T1000 (cell line): ENCODE measurements at regions not wholly inside any gene's neighbourhood (a gene's known extent, or its start where the extent isn't known, plus 50 kb on each side); places are given as distances from the start of the nearest gene placed in this dataset.
"Not testable (repeated sequence)": the region's sequence is repeated elsewhere in the genome, so short reads cannot be mapped to it uniquely, and the experiment has no call there.

ENCODE experiments used
- DNase-seq: peaks from one replicate; lab custom pipeline; 2025; ENCODE audit warnings: mixed read lengths; lab: John Stamatoyannopoulos, UW

- no peak for DNase-seq
Measured at GRCh38 chr2:58432491-58433170, 191.5 kb upstream of the FANCL start.

DNA sequence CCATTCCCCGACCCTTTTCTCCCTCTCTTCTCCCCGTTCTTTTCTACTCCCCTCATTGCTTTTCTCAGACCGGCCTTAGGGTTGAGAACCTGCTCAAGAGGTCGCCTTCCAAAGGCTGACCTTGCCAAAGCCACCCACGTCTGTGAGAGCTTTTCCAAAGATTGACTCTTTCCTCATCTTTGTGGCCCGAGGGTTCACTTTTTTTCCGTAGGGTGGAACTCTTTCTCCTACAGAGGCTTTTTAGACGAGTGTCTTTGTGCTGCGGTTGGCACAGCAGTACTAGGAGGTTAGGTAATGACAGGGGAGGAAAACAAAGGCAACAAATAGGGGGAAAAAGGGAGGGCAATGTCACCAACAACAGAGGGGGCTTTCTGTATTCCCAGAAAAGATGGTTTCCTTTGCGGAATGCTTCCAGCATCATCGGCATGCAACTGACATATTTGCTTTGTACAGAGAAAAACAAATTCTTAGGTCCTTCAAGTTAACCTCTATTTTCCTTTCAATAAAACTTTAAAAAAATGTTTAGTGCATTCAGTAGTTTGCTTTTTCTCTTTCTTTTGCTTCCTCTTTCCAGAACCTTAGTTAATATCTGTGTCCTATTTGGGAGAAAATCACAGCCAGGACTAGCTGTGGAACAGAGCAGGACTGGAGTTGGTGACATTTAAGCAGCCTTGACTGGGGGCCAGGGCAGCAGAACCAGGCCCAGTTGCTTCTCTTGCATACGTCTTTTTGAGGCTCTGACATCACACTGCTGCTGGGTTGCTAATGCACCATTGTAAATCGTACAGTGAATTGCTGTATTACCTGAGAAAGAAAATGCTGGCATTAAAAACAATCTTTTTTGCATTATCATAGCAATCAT lies 188.1 kb upstream of the FANCL start:
- no peak for DNase-seq

DNA sequence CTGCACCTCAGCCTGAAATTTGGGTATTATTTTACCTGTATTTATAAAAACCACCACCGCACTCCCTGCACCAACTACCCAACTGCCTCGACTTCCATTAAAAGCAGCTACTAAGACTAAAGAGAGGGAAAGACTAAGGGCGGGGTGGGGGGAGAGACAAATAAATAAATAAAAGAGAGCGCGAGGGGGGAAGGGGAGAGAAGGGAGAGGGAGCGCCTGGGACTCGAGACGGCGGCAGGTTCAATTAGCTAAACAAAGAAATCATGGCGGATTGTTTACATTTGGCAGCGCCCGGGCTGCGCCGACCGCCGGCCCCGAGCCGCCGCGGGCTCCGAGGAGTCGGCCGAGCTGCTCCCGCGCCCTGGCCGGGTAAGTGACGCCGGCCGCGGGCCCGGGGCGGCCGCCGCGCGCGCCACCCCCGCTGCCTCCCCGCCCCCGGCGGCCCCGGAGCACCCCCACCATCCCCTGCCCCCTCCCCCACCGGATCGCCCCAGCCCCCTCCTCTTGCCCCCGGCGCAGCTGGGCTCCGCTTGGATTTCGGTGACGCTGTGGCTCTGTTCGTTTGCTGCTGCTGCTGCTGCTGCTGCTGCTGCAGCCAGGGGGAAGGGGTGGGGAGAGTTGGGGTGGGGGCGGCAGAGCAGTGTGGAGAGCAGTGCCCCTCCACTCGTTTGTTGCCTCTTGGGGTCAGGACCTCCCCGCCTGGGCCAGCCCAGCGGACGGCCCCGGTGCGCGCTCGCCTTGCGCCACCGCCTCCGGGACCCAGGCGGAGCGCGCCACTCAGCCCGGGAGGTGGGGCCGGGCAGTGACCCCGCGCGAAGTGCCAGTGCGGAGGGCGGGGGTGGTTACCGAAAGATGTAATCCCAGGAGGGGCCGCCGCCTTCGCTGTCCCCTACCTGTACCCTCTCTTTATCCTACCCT lies 187.2 kb upstream of the FANCL start:
- DNase-seq = no peak

DNA sequence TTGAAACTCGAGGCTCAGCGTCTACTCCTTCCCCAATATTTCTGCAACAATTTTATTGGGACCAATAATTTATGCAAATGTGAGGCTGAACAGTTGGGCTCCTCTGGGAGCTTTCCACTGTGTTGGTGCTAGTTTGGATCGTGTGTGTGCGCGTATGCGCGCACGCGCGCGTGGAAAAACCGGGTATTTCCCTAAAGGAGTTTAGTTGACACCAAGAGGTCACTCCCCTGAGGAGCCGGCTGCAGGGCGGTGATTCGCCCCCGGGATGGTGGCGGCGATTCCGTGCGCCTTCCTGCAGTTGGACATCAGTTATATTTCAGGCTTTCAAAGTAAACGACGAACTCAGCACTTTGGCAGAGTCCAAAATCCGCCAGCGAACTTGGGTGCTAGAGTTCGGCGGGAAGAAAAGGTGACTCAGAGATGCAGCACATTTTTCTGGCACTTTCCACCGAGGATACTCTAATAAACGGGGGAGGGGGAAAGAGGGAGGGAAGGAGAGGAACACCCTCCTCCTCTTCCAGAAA lies 186.5 kb upstream of the FANCL start:
- peak; percentile 50 for DNase-seq

DNA sequence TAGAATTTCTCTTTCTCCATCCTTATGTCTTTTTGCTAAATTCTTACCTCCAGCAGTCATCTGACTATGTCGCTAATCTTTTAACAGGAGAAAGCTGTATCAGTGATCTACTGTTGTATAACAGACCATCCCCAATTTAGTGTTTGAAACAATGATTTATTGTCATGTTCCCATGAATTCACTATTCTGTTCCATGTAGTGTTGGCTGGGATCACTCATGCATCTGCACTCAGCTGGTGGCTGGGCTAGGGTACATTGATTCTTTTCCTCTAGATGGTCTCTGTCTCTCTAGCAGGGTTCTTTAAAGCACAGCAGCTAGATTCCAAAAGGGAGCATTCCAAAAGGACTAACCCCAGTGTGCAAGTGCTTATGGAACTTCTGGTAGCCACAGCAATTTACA lies 184.2 kb upstream of the FANCL start:
- no peak for DNase-seq

DNA sequence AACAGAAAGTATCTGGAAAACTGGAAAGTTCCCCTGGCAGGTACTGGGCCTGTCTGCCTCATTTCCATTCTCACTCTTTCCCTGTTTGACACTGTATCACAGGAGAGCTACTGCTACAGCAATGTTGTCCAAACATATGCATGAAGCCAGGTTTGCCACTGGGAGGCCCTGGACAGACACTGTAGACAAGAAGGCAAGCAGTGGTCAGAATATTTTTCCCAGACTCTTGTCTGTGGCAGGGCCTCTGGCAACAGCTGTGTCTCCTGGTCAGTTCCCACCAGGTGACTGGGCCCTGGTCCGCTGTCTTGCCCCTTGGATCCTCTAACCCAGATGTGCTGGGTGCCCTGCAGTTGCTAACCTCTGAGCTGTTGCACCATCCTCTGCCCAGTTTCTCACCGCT lies 178.9 kb upstream of the FANCL start:
- DNase-seq = no peak

DNA sequence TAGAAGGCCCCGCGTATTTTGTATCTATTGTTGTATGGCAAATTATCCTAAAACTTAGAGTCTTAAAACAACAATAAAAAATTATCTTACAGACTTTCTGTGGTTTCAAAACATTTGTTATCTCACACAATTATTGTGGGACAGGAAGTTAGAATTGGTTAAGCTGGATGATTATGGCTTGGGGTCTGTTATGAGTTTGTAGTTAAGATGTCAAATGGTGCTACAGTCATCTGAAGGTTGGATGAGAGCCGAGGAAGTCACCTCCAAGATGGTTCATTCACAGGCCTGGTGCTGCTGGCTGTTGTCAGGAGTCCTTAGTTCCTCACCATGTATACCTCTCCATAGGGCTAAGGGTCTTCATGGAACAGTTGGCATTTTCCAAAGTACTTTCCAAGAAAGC lies 175.6 kb upstream of the FANCL start:
- DNase-seq = no peak

DNA sequence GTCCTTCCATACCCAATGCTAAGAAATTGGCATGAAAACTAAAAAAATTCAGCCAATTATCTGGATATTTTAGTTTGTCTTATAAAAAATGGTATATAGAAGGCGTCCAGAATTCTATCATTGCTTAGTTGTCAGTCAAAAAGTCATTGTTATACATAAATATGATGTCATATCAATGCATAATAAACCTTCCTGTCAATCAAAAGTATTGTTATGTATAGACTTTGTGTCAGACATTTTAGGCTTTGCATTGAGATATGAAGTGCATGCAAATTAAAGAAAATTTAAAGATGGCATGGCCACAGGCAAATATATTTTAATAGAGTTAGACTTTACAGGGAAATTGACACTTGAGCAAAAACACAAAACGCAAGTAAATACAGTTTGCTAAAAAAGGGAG lies 173.4 kb upstream of the FANCL start:
- no peak for DNase-seq

GRCh38 chr2:58410549-58410948 lies 169.4 kb upstream of the FANCL start:
- DNase-seq = no peak

DNA sequence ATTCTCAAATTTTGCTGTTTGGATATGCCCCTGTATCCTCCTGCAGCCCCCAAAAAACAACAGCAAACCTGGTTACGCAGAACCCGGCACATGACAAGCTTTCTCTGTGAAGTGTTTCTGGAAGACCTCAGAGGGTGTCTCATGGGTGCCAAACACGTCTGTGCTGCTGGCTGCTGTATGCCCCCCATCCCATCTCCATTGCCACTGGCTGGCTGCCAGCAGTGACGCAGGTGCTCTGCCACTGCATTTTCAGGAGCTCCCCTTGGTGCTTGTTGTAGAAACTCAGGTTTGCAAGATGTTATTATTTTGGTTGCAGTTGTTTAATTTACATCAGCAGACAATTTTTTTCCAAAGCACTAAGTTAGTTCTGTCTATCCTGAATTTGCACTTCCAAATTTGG lies 166.4 kb upstream of the FANCL start:
- DNase-seq = no peak

DNA sequence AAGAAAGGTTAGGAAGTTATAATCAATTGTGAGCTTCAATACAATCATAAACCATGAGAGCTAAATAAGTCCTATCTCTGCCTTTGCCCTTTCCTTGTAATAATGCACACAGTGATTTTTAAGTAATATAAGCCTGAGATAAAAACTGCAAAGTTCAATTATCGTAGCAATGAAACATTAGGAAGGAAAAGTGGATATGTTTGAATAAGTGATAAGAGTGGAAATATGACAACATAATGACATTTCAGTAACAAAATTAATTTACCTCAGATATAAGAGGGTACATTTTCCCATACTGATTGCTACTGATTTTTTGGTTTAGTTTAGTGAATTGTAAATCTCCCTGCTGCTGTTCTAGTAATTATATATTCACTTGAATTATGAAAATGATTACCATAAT lies 164.2 kb upstream of the FANCL start:
- DNase-seq = no peak

- DNase-seq = no peak
Measured at GRCh38 chr2:58401936-58402335, 160.8 kb upstream of the FANCL start.

GRCh38 chr2:58398406-58398805 lies 157.3 kb upstream of the FANCL start:
- no peak for DNase-seq

DNA sequence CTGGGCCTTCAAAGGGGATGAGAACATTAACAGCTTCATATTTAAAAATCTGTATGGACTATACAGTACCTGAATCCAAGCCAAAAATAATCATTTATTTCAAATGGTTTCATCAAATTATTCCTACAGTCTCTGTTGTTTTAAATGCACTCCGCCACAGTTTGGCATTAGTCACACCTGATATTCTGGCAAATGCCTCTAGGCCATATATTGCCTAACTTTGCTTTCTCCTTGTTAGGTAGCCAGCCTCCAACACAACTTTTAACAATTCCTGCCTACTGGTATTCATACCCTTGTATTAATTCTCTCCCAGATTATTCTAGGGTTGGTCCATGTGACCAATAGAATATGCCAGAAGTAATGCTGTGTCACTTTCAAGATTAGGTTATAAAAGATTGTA lies 146.6 kb upstream of the FANCL start:
- no peak for DNase-seq

DNA sequence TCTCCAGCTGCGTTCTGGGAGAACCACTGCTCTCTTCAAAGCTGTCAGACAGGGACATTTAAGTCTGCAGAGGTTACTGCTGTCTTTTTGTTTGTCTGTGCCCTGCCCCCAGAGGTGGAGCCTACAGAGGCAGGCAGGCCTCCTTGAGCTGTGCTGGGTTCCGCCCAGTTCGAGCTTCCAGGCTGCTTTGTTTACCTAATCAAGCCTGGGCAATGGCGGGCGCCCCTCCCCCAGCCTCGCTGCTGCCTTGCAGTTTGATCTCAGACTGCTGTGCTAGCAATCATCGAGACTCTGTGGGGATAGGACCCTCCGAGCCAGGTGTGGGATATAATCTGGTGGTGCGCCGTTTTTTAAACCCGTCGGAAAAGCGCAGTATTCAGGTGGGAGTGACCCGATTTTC lies 145.8 kb upstream of the FANCL start:
- DNase-seq = not testable (repeated sequence)

- DNase-seq = no peak
Measured at GRCh38 chr2:58378152-58378551, 137.0 kb upstream of the FANCL start.

- no peak for DNase-seq
Measured at GRCh38 chr2:58377181-58377580, 136.1 kb upstream of the FANCL start.

- no peak for DNase-seq
Measured at GRCh38 chr2:58376592-58376991, 135.5 kb upstream of the FANCL start.

- no peak for DNase-seq
Measured at GRCh38 chr2:58369594-58369993, 128.5 kb upstream of the FANCL start.

DNA sequence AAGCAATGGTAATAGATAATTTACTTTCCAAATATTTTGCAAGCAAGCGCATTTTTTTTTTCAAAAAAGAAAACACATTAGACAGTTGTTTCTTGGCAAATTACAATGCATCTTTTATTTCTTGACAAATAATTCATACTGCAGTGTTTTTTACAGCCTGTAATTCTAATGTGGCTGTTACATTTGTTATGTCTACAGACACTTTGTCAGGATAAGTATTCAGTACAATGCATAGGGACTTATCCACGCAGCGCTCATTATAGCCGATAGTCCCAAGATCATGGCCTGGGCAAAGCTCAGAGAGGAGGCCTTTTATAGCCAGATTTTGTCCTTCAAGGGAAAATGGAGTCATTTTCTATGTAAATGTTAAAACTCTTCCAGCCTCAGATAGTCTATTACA lies 123.0 kb upstream of the FANCL start:
- DNase-seq = no peak

DNA sequence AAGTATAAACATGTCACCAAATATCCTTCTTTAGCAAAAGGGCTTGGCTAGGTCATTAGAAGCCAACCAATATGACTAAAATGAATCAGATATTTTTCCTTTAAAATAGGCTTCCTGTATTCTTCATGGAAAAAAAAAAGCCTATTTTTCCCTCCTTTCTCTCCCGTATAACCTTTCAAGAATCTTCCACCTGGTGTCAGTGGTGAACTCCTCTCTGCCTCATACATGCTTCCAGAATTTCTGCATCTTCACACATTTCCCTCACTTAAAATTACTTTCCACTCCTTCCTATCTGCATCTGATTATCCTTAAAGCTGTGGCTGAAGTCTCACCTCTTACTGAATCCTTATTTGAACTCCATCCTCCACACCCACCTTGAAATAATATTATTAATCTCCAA lies 116.9 kb upstream of the FANCL start:
- DNase-seq = no peak

DNA sequence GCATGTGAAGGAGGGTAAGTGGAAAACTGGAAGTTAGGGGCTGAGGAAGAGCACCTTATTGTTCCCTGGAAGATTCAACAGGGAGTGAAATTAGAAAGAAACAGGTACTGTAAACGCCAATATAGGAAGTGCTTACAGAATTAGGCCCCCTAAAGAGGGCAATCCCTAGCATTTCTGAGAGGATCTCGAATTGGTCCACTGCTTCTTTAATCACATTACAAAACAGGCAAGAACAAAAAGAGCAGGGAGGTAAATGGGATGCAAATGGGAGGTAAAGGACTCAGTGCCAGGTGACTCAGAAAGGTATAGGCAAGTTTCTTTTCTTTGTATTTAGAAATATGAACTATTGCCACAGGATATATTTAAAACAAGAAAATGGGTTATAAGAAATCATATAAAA lies 116.4 kb upstream of the FANCL start:
- DNase-seq = no peak
